ENCODE measurements at regions not wholly inside any gene's neighbourhood (a gene's known extent, or its start where the extent isn't known, plus 50 kb on each side); places are given as distances from the start of the nearest gene placed in this dataset.

- intact Hi-C loops (cut with DNase I; ENCODE audit: low total_unique reads): no loop called here
- no peak for TF ChIP-seq POLR2A (IDR thresholded peaks at IDR 0.05)
- TF ChIP-seq, protein P1, sequence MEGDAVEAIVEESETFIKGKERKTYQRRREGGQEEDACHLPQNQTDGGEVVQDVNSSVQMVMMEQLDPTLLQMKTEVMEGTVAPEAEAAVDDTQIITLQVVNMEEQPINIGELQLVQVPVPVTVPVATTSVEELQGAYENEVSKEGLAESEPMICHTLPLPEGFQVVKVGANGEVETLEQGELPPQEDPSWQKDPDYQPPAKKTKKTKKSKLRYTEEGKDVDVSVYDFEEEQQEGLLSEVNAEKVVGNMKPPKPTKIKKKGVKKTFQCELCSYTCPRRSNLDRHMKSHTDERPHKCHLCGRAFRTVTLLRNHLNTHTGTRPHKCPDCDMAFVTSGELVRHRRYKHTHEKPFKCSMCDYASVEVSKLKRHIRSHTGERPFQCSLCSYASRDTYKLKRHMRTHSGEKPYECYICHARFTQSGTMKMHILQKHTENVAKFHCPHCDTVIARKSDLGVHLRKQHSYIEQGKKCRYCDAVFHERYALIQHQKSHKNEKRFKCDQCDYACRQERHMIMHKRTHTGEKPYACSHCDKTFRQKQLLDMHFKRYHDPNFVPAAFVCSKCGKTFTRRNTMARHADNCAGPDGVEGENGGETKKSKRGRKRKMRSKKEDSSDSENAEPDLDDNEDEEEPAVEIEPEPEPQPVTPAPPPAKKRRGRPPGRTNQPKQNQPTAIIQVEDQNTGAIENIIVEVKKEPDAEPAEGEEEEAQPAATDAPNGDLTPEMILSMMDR (IDR thresholded peaks at IDR 0.05): no peak
- TF ChIP-seq POLR2AphosphoS5 (IDR thresholded peaks at IDR 0.05): no peak
Observed at GRCh38 chr20:56845546-56846086, 216.5 kb downstream of the TFAP2C start.

DNA sequence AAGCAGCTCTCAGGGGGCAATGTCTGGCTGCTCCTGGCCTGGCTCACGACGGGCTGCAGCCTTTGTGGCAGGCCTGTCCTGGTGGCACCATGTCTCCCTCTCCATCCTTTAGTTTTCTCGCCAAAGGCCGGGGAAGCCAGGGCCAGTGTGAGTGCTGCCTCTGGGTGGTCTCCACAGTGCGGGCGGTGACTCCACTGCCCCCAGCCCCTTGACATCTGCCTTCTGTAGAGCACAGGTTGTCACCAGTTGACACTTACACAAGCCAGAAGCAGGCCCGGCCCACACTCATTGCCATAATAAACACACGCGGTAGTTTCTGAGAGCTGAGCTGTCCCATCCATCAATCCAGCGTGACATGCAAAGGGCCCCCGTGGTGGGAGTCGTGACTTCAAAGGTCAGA is 219.5 kb downstream of the TFAP2C start:
- H3K27me3 ChIP-seq: no peaks in the 10 kb centered on the region
- no peak overlapping the region for H3K4me3 ChIP-seq
- intact Hi-C loops (cut with DNase I; ENCODE audit: low total_unique reads): no loop called here
- H3K27ac ChIP-seq: no peak overlapping the region
- no peaks in the 10 kb centered on the region for H3K9me3 ChIP-seq
- no peaks in the 10 kb centered on the region for H3K4me1 ChIP-seq
- no peaks in the 10 kb centered on the region for H3K36me3 ChIP-seq
- TF ChIP-seq, protein P1 (IDR thresholded peaks at IDR 0.05): no peak
- no peak for TF ChIP-seq POLR2A (IDR thresholded peaks at IDR 0.05)
- TF ChIP-seq POLR2AphosphoS5 (IDR thresholded peaks at IDR 0.05): no peak
- no peak for DNase-seq (ENCODE audit: low spot score in 2 of 2)

More at GRCh38 chr20:56845546-56846086, 216.5 kb downstream of the TFAP2C start:
- Histone ChIP-seq H3K4me1 (no peaks in the 10 kb centered on the region), H3K9me3 (no peaks in the 10 kb centered on the region), H3K27me3 (no peaks in the 10 kb centered on the region), H3K36me3 (no peaks in the 10 kb centered on the region), H3K4me3 (no peak overlapping the region), H3K27ac (no peak overlapping the region)
- no peak for DNase-seq (ENCODE audit: low spot score in 2 of 2)

DNA sequence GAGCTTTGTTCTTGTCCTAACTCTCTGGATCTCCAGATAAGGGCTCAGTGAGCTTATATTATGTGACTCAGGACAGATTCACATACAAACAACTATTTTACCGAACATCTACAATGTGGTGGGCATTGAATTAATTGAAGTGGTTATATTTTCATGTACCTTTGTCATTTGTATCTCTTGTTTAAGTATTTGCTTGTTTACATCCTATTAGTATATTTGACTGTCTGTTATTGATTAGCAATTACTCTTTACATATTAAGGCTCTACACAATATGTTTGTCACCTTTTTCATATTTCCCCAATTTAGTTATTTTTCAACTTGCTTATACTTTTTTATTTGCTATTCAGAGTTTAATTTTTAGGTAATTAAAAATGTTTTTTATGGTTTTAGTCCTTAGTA is 222.4 kb downstream of the TFAP2C start:
- no peak for DNase-seq (ENCODE audit: low spot score in 2 of 2)
- no peaks in the 10 kb centered on the region for H3K4me1 ChIP-seq
- no peak overlapping the region for H3K27ac ChIP-seq
- H3K36me3 ChIP-seq: no peaks in the 10 kb centered on the region
- intact Hi-C loops (cut with DNase I; ENCODE audit: low total_unique reads): no loop called here
- no peaks in the 10 kb centered on the region for H3K27me3 ChIP-seq
- H3K4me3 ChIP-seq: no peak overlapping the region
- no peaks in the 10 kb centered on the region for H3K9me3 ChIP-seq
- TF ChIP-seq POLR2AphosphoS5 (IDR thresholded peaks at IDR 0.05) (no peak), POLR2A (IDR thresholded peaks at IDR 0.05) (no peak)
- TF ChIP-seq, protein P1 (IDR thresholded peaks at IDR 0.05): no peak

- H3K9me3 ChIP-seq: no peaks in the 10 kb centered on the region
- intact Hi-C loops (cut with DNase I; ENCODE audit: low total_unique reads): no loop called here
- no peaks in the 10 kb centered on the region for H3K4me1 ChIP-seq
- no peak overlapping the region for H3K27ac ChIP-seq
- TF ChIP-seq, protein P1 (IDR thresholded peaks at IDR 0.05): no peak
- TF ChIP-seq POLR2AphosphoS5 (IDR thresholded peaks at IDR 0.05): peak in 2 of 3 donors; percentile 15 to 55
- TF ChIP-seq POLR2A (IDR thresholded peaks at IDR 0.05): no peak
- no peaks in the 10 kb centered on the region for H3K36me3 ChIP-seq
- no peak overlapping the region for H3K4me3 ChIP-seq
- no peak for DNase-seq (ENCODE audit: low spot score in 2 of 2)
- H3K27me3 ChIP-seq: no peaks in the 10 kb centered on the region
Observed at GRCh38 chr20:56855708-56856107, 226.6 kb downstream of the TFAP2C start.

DNA sequence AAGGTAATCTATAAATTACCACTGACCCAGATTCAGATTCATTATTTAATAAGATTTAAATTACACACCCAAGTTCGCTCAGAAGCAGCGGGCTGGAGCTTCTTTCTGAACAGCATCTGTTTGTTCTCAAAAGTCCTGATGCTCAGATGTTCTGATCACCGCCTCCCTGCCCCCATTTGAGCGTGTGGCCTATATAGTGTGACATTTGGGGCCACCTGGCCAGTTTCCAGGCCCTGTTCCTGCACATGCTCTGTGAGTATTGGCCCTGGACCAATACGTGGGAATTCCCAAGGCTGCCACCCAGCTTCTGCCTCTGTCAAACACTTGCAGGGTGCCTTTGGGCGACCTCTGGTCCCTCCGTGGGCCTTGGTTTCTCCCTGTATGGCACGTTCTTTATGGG is 228.8 kb downstream of the TFAP2C start:
- H3K27me3 ChIP-seq: no peaks in the 10 kb centered on the region
- no peak for DNase-seq (ENCODE audit: low spot score in 2 of 2)
- intact Hi-C loops (cut with DNase I; ENCODE audit: low total_unique reads): no loop called here
- TF ChIP-seq, protein P1 (IDR thresholded peaks at IDR 0.05): no peak
- TF ChIP-seq POLR2AphosphoS5 (IDR thresholded peaks at IDR 0.05) (no peak), POLR2A (IDR thresholded peaks at IDR 0.05) (no peak)
- H3K9me3 ChIP-seq: no peaks in the 10 kb centered on the region
- no peak overlapping the region for H3K27ac ChIP-seq
- H3K4me3 ChIP-seq: no peak overlapping the region
- no peaks in the 10 kb centered on the region for H3K4me1 ChIP-seq
- H3K36me3 ChIP-seq: no peaks in the 10 kb centered on the region
